Erythroblast (primary cell): ENCODE measurements at regions not wholly inside any gene's neighbourhood (a gene's known extent, or its start where the extent isn't known, plus 50 kb on each side); places are given as distances from the start of the nearest gene placed in this dataset.

Source experiments
- GATA1 ChIP-seq: IDR thresholded peaks from 2 replicates; pipeline ENCODE4 v1.6.1; 2011; ENCODE audit warnings: low read depth, mild to moderate bottlenecking, control low read depth, low read length, moderate library complexity
- POLR2A ChIP-seq: IDR thresholded peaks from 2 replicates; pipeline ENCODE4 v1.6.1; 2011; ENCODE audit warnings: mild to moderate bottlenecking, low read length

GRCh38 chr3:124121379-124122312 lies 129.7 kb upstream of the ROPN1 start:
- no peak for TF ChIP-seq POLR2A
- TF ChIP-seq GATA1, result no peak
